PC-3 (cell line): ENCODE measurements at regions not wholly inside any gene's neighbourhood (a gene's known extent, or its start where the extent isn't known, plus 50 kb on each side); places are given as distances from the start of the nearest gene placed in this dataset.

Experiments used
- CTCF ChIP-seq: fragments of 300-600 bp; sonication (generic); conservative IDR thresholded peaks from 2 replicates; pipeline ENCODE4 v1.5.1; 2017; ENCODE audit warnings: antibody characterized with exemption, low read depth, mild to moderate bottlenecking, low read length
- EZH2phosphoT487 ChIP-seq: fragments of 300-600 bp; sonication (generic); IDR thresholded peaks from 2 replicates; pipeline ENCODE4 v1.6.1; 2018; ENCODE audit warnings: mild to moderate bottlenecking, antibody characterized with exemption, low read length, borderline replicate concordance

- TF ChIP-seq CTCF (no peak), EZH2phosphoT487 (no peak)
Observed at GRCh38 chr6:17011985-17012384, 89.9 kb upstream of the STMND1 start.
